DMS53 treated with DMSO at 0.1 percent for 48 hours (cell line): ENCODE measurements at regions not wholly inside any gene's neighbourhood (a gene's known extent, or its start where the extent isn't known, plus 50 kb on each side); places are given as distances from the start of the nearest gene placed in this dataset.
"Not testable (repeated sequence)": the region's sequence is repeated elsewhere in the genome, so short reads cannot be mapped to it uniquely, and the experiment has no call there.

ENCODE experiments used
- DNase-seq: peaks from one replicate; lab custom pipeline; 2025; ENCODE audit not compliant: unreplicated experiment; lab: John Stamatoyannopoulos, UW

DNA sequence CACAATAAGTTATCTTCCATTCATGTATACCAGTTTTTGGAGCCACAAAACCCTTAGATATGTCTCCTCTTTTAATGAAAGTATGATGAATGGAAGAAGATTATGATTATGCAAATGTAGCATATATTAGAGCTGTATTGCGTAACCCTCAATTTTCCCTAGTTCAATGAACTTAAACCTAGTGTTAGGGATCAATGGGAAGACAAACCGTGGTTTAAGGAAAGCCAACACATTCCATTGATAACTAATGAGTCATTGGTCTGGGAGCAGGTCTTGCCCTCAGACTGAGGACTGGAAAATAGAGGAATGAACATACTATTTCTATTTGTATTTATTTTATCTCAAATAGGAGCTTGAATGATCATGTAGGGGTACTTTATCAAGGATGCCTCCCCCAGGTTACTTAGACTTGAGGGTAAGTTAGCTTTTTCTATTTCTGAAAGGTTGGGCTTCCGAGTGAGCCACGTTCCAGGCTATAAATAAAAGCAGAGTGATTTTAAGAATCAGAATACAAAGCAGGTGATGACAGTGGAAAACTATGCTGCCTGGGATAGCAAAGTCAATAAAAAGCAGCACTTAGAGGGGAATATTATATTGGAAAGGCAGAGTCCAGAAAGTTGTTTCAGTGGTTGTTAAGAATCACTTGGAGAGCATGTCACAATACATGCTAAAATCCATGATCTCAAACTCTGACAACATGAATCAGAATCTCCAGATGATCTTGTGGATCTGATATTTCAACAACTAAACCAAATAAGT, 356.0 kb downstream of the ADAM29 start:
- no peak for DNase-seq

DNA sequence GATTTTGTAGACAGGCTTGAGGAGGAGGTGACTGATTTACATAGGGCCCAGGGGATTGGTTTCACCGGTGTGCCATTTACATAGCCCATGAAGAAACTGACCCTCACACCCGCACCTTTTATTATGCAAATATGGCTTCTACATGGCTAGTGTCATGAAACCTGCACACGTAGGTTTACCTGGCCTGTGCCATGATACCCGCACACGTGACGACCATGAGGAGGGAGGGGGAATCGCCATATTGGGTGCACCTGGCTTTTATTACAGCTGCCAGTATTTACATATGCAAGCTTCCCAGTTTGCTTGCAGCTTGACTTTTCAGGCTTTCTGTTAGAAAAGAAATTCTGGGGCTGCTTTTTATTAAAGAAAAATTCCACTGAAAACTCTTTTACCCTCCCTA, 359.7 kb downstream of the ADAM29 start:
- DNase-seq, result peak; percentile 40

DNA sequence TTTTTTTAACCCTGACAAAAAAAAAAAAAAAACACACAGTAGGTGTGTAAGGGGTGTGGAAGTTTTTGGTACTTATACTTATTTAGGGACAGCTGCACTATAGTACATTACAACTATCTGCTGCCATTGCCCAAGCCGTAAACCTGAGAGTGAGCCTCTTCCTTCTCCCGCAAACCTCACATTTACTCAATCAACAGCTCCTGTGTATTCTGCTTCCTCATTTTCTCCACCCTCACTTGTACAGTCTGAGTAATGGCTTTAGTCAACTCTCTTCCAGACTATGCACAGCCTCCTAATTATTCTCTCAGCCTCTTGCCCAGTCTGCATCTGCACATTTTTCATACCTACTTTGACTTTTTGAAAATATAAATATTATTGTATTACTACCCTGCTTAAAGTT, 362.0 kb downstream of the ADAM29 start:
- no peak for DNase-seq

DNA sequence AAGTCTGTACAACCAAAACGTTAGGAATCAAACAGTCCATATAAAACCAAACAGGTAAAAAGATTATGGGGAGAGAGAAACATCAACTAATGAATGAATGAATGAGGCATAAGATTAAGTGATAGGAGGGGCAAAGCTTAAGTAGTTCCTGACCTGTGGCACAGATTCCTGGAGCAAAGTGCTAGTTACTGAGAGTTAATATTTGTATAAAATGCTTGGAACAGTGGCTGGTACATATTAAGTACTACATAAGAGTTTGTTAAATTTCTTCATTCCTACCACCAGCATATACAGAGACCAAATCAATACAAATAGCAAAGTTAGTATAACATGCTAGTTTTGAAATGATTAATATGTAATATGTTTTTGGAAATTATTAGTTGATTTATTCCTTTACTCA, 363.7 kb downstream of the ADAM29 start:
- DNase-seq, result no peak

DNA sequence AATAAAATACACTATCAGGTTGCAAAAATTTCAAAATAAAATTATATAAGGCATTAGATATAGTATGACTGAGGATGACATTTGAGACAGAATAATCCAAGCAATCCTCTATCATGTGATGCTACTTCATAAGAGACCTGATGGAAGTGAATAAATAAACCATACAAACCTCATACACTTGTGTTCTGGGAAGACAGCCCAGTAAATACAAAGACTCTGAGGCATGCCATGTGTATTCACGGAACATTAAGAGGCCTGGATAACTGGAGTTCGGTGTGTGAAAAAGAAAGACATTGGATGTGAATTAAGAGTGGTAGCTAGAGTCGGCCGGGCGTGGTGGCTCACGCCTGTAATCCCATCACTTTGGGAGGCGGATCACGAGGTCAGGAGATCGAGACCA, 364.2 kb downstream of the ADAM29 start:
- DNase-seq, result no peak

DNA sequence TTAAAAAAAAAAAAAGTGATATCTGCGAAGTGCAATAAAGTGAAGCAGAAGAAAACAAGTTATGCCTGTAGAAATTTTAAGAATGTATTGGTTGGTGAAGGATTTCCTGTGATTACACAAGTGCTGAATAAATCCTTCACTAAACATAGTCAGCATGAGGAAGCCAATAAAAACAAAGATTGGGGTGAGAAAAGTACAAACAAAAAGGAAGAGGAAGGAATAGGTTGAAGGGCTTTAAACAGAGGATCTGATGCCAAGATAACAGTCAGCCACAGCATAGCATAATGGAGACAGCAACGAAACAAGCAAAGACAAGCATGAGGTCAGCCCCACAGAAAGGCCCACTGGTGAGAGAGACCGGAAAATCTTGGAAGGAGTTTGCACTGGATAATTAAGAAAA, 372.2 kb downstream of the ADAM29 start:
- no peak for DNase-seq

DNA sequence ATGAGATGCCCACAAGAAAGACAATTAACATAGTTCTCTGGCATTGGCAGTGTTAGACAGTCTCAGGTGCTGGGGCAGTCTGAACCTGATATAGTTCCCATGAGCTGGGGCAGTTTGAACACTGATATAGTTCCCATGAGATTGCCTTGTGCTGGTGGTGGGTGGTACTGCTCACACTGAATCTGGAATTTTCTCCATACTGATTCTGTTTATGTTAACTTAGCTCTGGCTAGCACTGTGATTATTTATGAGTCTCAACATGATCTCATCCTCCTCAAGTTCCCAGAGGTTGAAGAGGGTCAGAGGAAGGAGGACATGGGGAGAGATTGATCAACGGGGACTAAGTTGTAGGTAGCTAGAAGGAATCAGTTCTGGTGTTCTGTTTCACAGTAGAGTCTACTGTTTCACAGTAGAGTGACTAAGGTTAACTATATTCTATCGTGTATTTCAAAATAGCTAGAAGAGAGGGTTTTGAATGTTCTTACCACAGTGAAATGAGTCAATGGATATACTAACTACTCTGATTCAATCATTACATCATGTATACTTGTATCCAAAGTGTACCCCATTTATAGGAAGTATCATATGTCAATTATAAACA, 379.9 kb downstream of the ADAM29 start:
- no peak for DNase-seq

DNA sequence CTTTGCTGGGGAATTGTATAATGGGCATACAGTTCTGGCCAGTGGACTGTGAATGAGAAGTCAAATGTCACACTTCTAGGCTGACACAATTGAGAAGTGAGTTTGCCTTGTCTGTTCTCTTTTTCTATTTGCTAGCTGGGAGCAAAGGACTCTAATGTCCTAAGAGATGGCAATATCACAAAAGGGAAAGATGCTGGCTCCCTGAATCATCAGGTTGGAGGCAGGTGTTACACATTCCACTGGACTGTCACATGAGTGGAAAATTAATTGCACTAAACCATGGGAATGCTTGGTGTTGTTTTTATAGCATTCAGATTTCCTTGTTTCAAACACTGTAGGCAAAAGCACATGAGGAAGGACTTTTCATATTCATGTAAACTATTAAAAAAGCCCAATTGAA, 388.3 kb downstream of the ADAM29 start:
- no peak for DNase-seq

DNA sequence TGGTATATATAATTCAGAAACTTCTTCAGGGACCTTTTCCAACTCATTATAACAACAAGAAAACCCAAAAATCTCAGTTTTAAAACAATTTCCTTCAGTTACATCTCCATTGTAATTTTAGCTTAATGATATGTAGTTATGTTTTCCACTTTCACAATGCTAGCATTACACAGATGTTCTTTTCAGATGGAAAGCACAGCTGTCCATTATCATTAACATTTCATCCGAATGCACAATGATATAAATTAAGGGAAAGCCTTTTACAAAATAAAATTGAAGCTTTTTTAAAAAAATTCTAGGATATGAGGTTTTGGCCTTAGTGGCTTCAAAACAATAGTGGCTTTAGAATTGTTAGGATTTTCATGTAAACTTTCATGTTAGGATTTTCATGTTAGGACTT, 389.2 kb downstream of the ADAM29 start:
- no peak for DNase-seq

DNA sequence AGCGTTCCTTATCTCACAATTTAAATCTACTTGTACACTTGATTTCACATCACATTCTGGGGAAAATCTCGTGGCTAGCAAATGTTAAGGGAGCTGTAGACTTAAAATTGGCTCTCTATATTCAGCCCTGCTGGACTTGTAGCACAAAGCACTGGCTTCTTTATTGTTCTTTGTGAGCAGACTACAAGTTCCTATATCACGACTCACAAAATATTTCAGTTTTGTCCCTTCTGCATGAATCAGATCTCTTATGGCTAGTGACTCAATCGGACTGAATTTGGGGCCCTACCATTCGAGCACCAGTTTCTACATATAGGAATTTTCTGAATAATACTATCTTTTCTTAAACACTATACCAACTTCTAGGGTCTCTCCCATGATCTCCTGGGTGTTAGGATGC, 390.1 kb downstream of the ADAM29 start:
- no peak for DNase-seq

DNA sequence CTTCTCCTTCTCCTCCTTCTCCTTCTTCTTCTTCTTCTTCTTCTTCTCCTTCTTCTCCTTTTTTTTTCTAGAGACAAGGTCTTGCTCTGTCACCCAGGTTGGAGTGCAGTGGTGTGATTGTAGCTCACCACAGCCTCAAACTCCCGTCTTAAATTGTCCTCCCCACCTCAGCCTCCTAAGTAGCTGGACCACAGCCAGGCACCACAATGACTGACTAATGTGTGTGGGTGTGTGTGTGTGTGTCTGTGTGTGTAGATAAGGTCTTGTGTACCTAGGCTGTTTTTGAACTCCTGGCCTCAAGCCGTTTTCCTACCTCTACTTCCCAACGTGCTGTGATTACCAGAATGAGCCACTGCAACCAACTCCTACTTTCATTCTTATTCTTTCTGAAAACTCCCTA, 390.9 kb downstream of the ADAM29 start:
- no peak for DNase-seq

DNA sequence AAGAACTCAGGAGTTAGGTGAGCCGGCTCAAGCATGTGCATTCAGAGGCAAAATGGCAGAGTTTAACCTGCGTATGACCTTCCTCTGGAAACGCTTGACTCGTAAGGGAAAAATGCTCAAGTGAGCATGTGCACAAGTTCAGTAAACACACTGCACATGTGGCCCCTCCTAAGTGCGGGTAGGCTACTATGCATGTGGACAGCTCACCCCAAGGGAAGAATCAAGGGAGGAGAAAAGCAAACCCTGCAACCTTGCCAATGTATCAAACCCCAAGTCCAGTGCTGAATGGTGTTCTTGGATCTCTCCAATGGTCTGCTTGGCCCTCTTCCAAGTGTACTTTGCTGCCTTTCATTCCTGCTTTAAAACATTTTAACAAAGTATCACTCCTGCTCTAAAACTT, 407.1 kb downstream of the ADAM29 start:
- no peak for DNase-seq

DNA sequence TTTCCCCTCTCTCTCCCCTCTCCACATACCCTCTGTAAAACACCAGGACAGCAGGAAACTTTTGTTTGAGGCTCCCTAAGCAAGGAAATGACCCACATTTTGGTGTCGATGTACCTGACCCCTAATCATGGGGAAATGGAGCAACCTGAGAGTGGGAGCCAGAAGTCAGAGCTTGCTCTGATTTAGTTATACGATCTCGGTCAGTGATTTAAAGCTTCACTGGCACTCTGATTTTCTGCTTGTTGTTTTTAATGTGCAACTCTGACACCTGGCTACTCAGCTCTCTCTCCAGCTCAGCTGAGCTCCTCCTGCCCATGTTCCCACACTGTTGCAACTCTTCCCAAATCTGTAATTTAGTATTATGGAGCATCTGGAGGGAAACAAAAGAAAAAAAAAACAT, 408.6 kb downstream of the ADAM29 start:
- DNase-seq, result no peak

DNA sequence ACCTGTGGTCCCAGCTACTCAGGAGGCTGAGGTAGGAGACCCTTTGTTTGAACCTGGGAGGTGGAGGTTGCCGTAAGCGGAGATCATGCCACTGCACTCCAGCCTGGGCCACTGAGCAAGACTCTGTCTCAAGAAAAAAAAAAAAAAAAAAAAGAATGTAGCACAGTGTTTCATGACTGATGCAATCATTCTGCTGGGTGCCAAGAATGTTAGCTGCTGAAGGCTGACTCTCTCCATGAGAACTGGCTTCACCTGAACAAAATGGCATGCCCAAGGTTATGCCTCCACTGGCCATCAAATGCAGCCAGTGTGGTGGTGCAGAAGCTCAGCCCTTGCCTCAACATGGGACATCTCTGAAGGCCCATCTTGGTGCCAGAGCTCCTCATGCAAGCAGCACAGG, 412.1 kb downstream of the ADAM29 start:
- DNase-seq, result no peak

DNA sequence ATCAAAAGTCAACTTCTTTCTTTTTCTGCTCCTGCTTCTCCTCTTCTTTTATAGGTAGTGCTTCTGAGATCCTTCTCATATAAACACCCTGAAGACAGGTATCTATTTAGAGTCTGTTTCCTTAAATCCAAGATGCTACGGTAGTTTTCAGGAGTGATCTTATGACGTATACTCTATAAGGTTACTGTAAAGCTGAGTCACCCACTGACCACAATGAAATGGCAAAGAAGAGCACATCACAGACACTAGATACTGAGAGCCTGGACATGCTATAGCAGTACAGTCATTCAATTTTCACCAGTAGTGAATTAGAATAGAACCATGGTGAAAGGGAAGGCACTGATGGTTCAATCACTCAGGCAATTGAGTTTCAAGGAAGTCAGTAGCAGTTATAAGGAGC, 412.5 kb downstream of the ADAM29 start:
- no peak for DNase-seq

DNA sequence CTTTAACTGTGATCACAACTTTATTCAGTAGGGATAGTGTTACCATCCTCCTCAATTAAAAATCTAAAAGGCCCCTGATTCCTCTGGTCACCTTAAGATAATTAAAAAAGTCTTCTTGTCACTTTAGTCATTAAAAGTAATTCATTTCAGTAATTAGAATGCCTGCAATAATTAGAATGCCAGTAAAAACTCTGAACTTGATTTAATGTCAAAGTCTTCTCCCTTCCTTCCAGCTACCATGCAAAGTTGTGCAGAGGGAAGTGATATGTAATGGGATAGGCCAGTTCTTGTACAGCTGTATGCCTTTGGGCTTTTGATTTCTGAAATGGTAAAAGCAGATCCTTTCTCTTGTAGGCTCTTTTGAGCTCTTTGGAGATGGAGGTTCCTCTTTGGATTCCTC, 417.2 kb downstream of the ADAM29 start:
- no peak for DNase-seq

DNA sequence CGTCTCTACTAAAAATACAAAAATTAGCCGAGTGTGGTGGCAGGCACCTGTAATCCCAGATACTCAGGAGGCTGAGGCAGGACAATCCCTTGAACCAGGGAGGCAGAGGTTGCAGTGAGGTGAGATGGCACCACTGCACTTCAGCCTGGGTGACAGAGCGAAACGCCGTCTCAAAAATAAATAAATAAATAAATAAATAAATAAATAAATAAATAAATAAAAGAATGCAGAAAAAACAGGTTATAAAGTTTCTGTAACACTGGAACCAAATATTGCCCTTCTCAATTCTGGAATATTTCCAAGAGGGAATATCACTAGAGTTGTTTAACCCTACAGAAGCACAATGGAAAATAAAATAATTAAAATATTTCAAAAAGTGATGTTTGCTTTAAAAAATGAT, 418.4 kb downstream of the ADAM29 start:
- not testable (repeated sequence) for DNase-seq

DNA sequence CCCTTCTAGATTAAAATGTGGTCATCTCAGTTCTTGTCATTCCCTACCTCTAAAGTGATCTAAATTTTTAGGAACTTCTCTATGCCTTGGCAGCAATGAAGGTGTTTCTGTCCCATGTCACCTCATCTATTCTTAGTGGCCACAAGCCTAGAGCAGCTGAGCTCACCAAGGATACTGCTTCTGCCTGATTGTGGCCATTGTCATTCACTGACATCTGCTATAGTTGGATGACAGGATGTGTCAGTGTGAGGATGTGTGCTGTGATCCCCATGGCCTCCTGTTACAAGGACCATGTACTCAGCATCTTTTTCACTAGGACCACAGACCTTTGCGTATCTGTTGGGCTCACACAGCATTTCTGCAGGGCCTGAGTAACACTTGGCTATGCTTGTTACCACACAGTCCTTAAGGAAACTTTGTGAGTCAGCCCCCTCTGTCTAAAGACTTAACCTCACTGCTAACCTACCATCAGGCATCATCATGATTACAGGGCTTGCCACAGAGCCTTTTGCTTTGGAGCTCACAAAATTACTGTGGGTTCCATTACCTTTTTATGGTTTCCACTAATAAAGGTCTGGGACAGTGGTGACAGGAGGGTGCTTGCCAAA, 421.0 kb downstream of the ADAM29 start:
- DNase-seq, result no peak

DNA sequence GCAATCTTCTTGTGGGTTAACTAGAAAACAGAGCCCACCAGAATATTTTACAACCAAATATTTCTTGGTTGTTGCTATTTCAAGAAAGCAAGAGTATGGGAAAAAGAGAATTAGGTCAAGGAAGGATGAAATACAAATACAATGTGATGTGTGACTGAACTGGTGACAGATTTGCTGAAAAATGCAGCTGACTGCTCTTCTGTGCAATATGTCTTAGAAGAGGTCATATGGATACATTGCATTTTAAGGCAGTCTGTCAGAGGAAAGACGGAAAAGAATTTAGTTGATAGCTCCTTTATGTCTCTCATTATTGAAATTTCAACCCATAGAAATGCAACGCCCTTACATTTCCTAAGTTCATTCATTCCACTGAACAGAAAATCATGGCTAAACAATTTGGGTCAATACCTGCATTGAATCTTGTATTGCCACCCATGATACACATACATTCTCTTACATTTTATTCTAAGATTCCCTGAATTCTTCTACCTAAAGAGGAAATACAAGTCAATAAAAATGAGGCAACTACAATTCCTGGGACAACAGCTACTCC, 423.1 kb downstream of the ADAM29 start:
- no peak for DNase-seq

DNA sequence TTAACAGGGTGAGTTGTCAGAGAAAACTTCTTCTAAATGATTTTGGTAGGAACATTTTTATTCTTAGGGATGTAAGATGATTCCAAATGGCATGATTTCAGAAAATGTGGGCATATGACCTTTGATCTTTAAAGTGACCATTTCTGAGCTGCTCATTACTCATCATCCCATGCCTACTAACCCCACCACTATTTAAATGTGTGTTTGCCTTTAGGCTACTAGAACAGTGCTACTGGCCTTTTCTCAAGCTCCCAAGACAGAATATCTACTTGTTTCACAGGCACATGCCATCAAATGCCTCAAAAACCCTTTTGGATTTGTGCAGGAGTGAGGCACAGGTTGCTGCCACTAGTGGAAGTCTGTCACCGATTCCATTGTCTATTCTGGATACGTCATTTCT, 428.2 kb downstream of the ADAM29 start:
- no peak for DNase-seq

DNA sequence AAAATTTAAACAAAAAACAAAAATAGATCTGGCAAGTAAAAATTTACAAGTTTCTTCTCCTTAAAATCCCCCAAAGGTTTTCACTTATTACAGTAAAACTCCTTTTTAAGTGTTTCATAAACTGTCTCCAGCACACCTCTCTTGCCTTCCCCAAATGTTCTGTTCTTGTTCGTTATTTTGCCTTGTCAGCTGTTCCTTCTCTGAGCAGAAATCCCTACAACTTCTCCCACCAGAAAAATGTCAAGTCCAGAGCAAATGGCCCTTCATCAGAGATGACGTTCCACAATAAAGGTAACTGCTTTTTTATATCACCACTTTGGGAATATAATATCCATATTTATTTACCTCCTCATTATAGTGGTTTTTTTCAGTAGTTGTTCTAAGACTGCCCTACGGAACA, 432.1 kb downstream of the ADAM29 start:
- no peak for DNase-seq

DNA sequence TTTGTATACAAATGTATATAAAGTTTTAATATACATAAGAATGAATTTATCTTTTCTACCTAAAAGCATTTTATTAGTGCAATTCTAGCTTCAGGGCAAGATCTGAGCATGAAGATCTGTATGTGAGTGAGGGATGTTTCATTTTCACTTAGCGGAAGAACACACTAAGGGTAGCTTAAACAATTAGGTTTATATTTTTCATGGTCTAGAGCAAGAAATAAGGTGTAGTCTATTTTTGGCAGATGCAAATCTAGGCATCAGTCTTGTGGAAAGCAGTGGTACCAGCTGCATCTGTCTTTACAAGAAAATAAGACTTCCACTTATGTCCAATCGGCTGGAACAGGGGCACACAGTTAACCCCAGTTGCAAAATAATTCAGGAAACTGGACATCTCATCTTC, 433.3 kb downstream of the ADAM29 start:
- no peak for DNase-seq
